Mesodermal cell (in vitro differentiated cells): ENCODE measurements at regions not wholly inside any gene's neighbourhood (a gene's known extent, or its start where the extent isn't known, plus 50 kb on each side); places are given as distances from the start of the nearest gene placed in this dataset.
"Not testable (repeated sequence)": the region's sequence is repeated elsewhere in the genome, so short reads cannot be mapped to it uniquely, and the experiment has no call there.

Experiments
- H3K27ac ChIP-seq: 2 replicates; pipeline ENCODE4 v1.7.0; 2013; ENCODE audit warnings: mild to moderate bottlenecking, low read depth, low read length, moderate library complexity; ENCODE audit not compliant: severe bottlenecking
- H3K36me3 ChIP-seq: 2 replicates; pipeline ENCODE4 v1.7.1; 2013; ENCODE audit warnings: mild to moderate bottlenecking, low read length, moderate library complexity; ENCODE audit not compliant: control insufficient read depth, insufficient read depth
- H3K4me1 ChIP-seq: one replicate; pipeline ENCODE4 v1.7.1; 2013; ENCODE audit warnings: mild to moderate bottlenecking, low read length; ENCODE audit not compliant: insufficient read depth, control insufficient read depth, poor library complexity, severe bottlenecking
- H3K4me3 ChIP-seq: 2 replicates; pipeline ENCODE4 v1.7.0; 2013; ENCODE audit warnings: low read length, control low read depth, mild to moderate bottlenecking; ENCODE audit not compliant: insufficient read depth, poor library complexity, severe bottlenecking; ENCODE audit errors: extremely low read depth
- H3K9me3 ChIP-seq: 2 replicates; pipeline ENCODE4 v1.7.1; 2013; ENCODE audit warnings: mild to moderate bottlenecking, low read length, moderate library complexity; ENCODE audit not compliant: control insufficient read depth
- WGBS, 2 experiments: methylation state at CpG; one replicate each; pipeline ENCODE4 v1.1.5; 2013; ENCODE audit warnings: missing lambda C conversion rate in 2 of 2; ENCODE audit not compliant: insufficient coverage in 2 of 2; 5-methylcytosine and 5-hydroxymethylcytosine counted together

- Histone ChIP-seq H3K27ac (no peak overlapping the region), H3K4me1 (no peaks in the 10 kb centered on the region), H3K4me3 (no peak overlapping the region), H3K9me3 (peaks cover 7% of the 10 kb centered on the region), H3K36me3 (no peaks in the 10 kb centered on the region)
- WGBS, 2 experiments: no CpG with 5 or more reads among the region's 5 CpGs
Observed at GRCh38 chr3:567488-568185, 371.1 kb downstream of the CHL1 start.

GRCh38 chr3:579529-579928 is 383.0 kb downstream of the CHL1 start:
- H3K9me3 ChIP-seq, H3K4me1 ChIP-seq, H3K36me3 ChIP-seq, H3K4me3 ChIP-seq, H3K27ac ChIP-seq: not testable (repeated sequence)
- 88% methylated on average over 1 of the region's 2 CpGs; no CpG with 5 or more reads in 1 of the 2 experiments for WGBS, 2 experiments

GRCh38 chr3:589066-589465 is 392.5 kb downstream of the CHL1 start:
- not testable (repeated sequence) for H3K36me3 ChIP-seq, H3K27ac ChIP-seq, H3K4me1 ChIP-seq, H3K4me3 ChIP-seq, H3K9me3 ChIP-seq

GRCh38 chr3:597304-597703 is 400.7 kb downstream of the CHL1 start:
- not testable (repeated sequence) for H3K4me1 ChIP-seq, H3K4me3 ChIP-seq, H3K27ac ChIP-seq, H3K36me3 ChIP-seq, H3K9me3 ChIP-seq
- WGBS, 2 experiments: 50% methylated on average over 1 of the region's 2 CpGs; no CpG with 5 or more reads in 1 of the 2 experiments

GRCh38 chr3:597746-598145 is 401.2 kb downstream of the CHL1 start:
- H3K27ac ChIP-seq, H3K36me3 ChIP-seq, H3K4me1 ChIP-seq, H3K9me3 ChIP-seq, H3K4me3 ChIP-seq: not testable (repeated sequence)
- no CpG with 5 or more reads among the region's 1 CpG for WGBS, 2 experiments

GRCh38 chr3:607480-607879 is 410.9 kb downstream of the CHL1 start:
- not testable (repeated sequence) for H3K27ac ChIP-seq, H3K4me3 ChIP-seq, H3K4me1 ChIP-seq, H3K9me3 ChIP-seq, H3K36me3 ChIP-seq
- WGBS, 2 experiments: 82% methylated on average over 2 of the region's 4 CpGs; no CpG with 5 or more reads in 1 of the 2 experiments

GRCh38 chr3:621714-622113 is 425.2 kb downstream of the CHL1 start:
- peaks cover 18% of the 10 kb centered on the region for H3K9me3 ChIP-seq
- no peaks in the 10 kb centered on the region for H3K4me1 ChIP-seq
- H3K27ac ChIP-seq: no peak overlapping the region

GRCh38 chr3:622314-622713 is 425.8 kb downstream of the CHL1 start:
- no peak overlapping the region for H3K27ac ChIP-seq
- H3K9me3 ChIP-seq: peaks cover 18% of the 10 kb centered on the region
- WGBS, 2 experiments: 72% methylated on average over 2 of the region's 7 CpGs; no CpG with 5 or more reads in 1 of the 2 experiments
- H3K36me3 ChIP-seq: no peaks in the 10 kb centered on the region
- no peaks in the 10 kb centered on the region for H3K4me1 ChIP-seq
- no peak overlapping the region for H3K4me3 ChIP-seq

More at GRCh38 chr3:621714-622113, 425.2 kb downstream of the CHL1 start:
- Histone ChIP-seq H3K4me3 (no peak overlapping the region), H3K36me3 (no peaks in the 10 kb centered on the region)

- no peaks in the 10 kb centered on the region for H3K36me3 ChIP-seq
- 96% methylated on average over 4 of the region's 4 CpGs; no CpG with 5 or more reads in 1 of the 2 experiments for WGBS, 2 experiments
- H3K4me3 ChIP-seq: no peak overlapping the region
- H3K4me1 ChIP-seq: no peaks in the 10 kb centered on the region
- peaks cover 21% of the 10 kb centered on the region for H3K9me3 ChIP-seq
- H3K27ac ChIP-seq: no peak overlapping the region
Observed at GRCh38 chr3:623914-624545, 427.5 kb downstream of the CHL1 start.

GRCh38 chr3:632571-633170 is 436.1 kb downstream of the CHL1 start:
- no peaks in the 10 kb centered on the region for H3K4me1 ChIP-seq
- no peaks in the 10 kb centered on the region for H3K36me3 ChIP-seq
- peaks cover 23% of the 10 kb centered on the region for H3K9me3 ChIP-seq
- WGBS, 2 experiments: 27% methylated on average over 4 of the region's 10 CpGs; no CpG with 5 or more reads in 1 of the 2 experiments
- H3K4me3 ChIP-seq: no peak overlapping the region
- H3K27ac ChIP-seq: no peak overlapping the region

GRCh38 chr3:634511-634910 is 437.9 kb downstream of the CHL1 start:
- no peaks in the 10 kb centered on the region for H3K36me3 ChIP-seq
- no peaks in the 10 kb centered on the region for H3K4me1 ChIP-seq
- peaks cover 24% of the 10 kb centered on the region for H3K9me3 ChIP-seq
- no peak overlapping the region for H3K27ac ChIP-seq
- no peak overlapping the region for H3K4me3 ChIP-seq
